CD14-positive monocyte (primary cell): ENCODE measurements at regions not wholly inside any gene's neighbourhood (a gene's known extent, or its start where the extent isn't known, plus 50 kb on each side); places are given as distances from the start of the nearest gene placed in this dataset.

ENCODE experiments used
- DNase-seq, 3 donors: peaks; one replicate each; pipeline ENCODE4 v3.0.0-alpha.2; 2011 to 2022
- H2AFZ ChIP-seq: 2 replicates; pipeline ENCODE4 v1.6.0; 2012; ENCODE audit warnings: mild to moderate bottlenecking, low read depth, low read length, inconsistent platforms; ENCODE audit not compliant: insufficient read depth, poor library complexity, severe bottlenecking
- H3K27ac ChIP-seq, 2 donors: 1 replicate in 1 of 2; 2 replicates in 1 of 2; pipeline ENCODE4 v1.5.1; 2012 to 2013; ENCODE audit warnings: low read length in 2 of 2, control low read depth in 1 of 2, inconsistent platforms in 1 of 2, low read depth in 1 of 2, mild to moderate bottlenecking in 1 of 2
- H3K27me3 ChIP-seq, 2 donors: one replicate each; pipeline versions ENCODE4 v1.6.0 to v1.6.1; 2011 to 2013; ENCODE audit warnings: low read length in 2 of 2; ENCODE audit not compliant: control insufficient read depth in 2 of 2, insufficient read depth in 2 of 2
- H3K36me3 ChIP-seq, 2 donors: replicated peaks in 1 of 2; 1 replicate in 1 of 2; 2 replicates in 1 of 2; pipeline versions ENCODE4 v1.5.1 to v1.6.1; 2012 to 2013; ENCODE audit warnings: low read length in 2 of 2, control low read depth in 1 of 2, inconsistent platforms in 1 of 2, mild to moderate bottlenecking in 1 of 2; ENCODE audit not compliant: insufficient read depth in 2 of 2, control insufficient read depth in 1 of 2
- H3K4me1 ChIP-seq, 2 donors: 1 replicate in 1 of 2; 2 replicates in 1 of 2; pipeline versions ENCODE4 v1.5.1 to v1.6.1; 2012 to 2013; ENCODE audit warnings: low read length in 2 of 2, control low read depth in 1 of 2, inconsistent platforms in 1 of 2, mild to moderate bottlenecking in 1 of 2, moderate library complexity in 1 of 2; ENCODE audit not compliant: insufficient read depth in 2 of 2, control insufficient read depth in 1 of 2
- H3K4me2 ChIP-seq: replicated peaks from 2 replicates; pipeline ENCODE3; 2012; ENCODE audit warnings: low read length, moderate library complexity, mild to moderate bottlenecking; ENCODE audit not compliant: poor library complexity, severe bottlenecking; ENCODE audit errors: extremely low read depth
- H3K4me3 ChIP-seq, 3 experiments: fragments of 200-600 bp in 1 of 3; sonication (generic) in 1 of 3; replicated peaks in 1 of 3; 1 replicate in 2 of 3; 2 replicates in 1 of 3; pipeline ENCODE4 v1.5.1; 2011 to 2013; ENCODE audit warnings: low read length in 3 of 3, mild to moderate bottlenecking in 3 of 3, control low read depth in 2 of 3, low read depth in 2 of 3, inconsistent platforms in 1 of 3, moderate library complexity in 1 of 3
- H3K79me2 ChIP-seq: 2 replicates; pipeline ENCODE4 v1.6.0; 2012; ENCODE audit warnings: mild to moderate bottlenecking, control low read depth, inconsistent platforms, low read length, moderate library complexity; ENCODE audit not compliant: insufficient read depth
- H3K9ac ChIP-seq: 2 replicates; pipeline ENCODE4 v1.6.0; 2017; ENCODE audit warnings: low read length, mild to moderate bottlenecking; ENCODE audit not compliant: insufficient read depth, poor library complexity, severe bottlenecking
- H3K9me3 ChIP-seq, 2 donors: replicated peaks in 1 of 2; 1 replicate in 1 of 2; 2 replicates in 1 of 2; pipeline versions ENCODE4 v1.5.1 to v1.6.1; 2012 to 2013; ENCODE audit warnings: low read length in 2 of 2, control low read depth in 1 of 2; ENCODE audit not compliant: control insufficient read depth in 1 of 2, insufficient read depth in 1 of 2
- H4K20me1 ChIP-seq: 2 replicates; pipeline ENCODE4 v1.6.0; 2012; ENCODE audit warnings: mild to moderate bottlenecking, low read length, control low read depth, moderate library complexity; ENCODE audit not compliant: insufficient read depth
- H3K27ac Mint-ChIP-seq, 7 donors: one replicate each; pipeline ENCODE4 v1.8.0; 2020; ENCODE audit warnings: mild to moderate bottlenecking in 7 of 7, mixed read lengths in 7 of 7, moderate library complexity in 6 of 7, inconsistent platforms in 2 of 7
- H3K27me3 Mint-ChIP-seq, 3 donors: one replicate each; pipeline ENCODE4 v1.8.0; 2021 to 2022; ENCODE audit warnings: low read depth in 3 of 3, mild to moderate bottlenecking in 3 of 3, mixed read lengths in 3 of 3, moderate library complexity in 3 of 3, inconsistent platforms in 1 of 3
- H3K36me3 Mint-ChIP-seq, 2 donors: one replicate each; pipeline ENCODE4 v1.8.0; 2020; ENCODE audit warnings: mixed read lengths in 2 of 2, inconsistent platforms in 1 of 2, mild to moderate bottlenecking in 1 of 2
- H3K4me1 Mint-ChIP-seq: one replicate; pipeline ENCODE4 v1.8.0; 2020; ENCODE audit warnings: mild to moderate bottlenecking, mixed read lengths
- H3K4me3 Mint-ChIP-seq, 2 donors: one replicate each; pipeline ENCODE4 v1.8.0; 2020; ENCODE audit warnings: mild to moderate bottlenecking in 2 of 2, mixed read lengths in 2 of 2, moderate library complexity in 1 of 2
- H3K9me3 Mint-ChIP-seq, 7 donors: one replicate each; pipeline ENCODE4 v1.8.0; 2020 to 2022; ENCODE audit warnings: mixed read lengths in 7 of 7, mild to moderate bottlenecking in 6 of 7, moderate library complexity in 6 of 7, inconsistent platforms in 2 of 7
- CTCF ChIP-seq: fragments of 200-600 bp; IDR thresholded peaks from one replicate; pipeline ENCODE4 v1.8.0; 2022; ENCODE audit warnings: antibody characterized with exemption, mild to moderate bottlenecking
- WGBS: methylation state at CpG from one replicate; pipeline ENCODE4 v1.1.5; 2013; ENCODE audit warnings: missing lambda C conversion rate; ENCODE audit not compliant: insufficient coverage; 5-methylcytosine and 5-hydroxymethylcytosine counted together
- intact Hi-C, 2 donors: fragments of 100-400 bp; cut with micrococcal nuclease; formaldehyde crosslinking; loops; one replicate each; pipeline versions ENCODE4 v1.15.0 to v1.15.1; 2023

DNA sequence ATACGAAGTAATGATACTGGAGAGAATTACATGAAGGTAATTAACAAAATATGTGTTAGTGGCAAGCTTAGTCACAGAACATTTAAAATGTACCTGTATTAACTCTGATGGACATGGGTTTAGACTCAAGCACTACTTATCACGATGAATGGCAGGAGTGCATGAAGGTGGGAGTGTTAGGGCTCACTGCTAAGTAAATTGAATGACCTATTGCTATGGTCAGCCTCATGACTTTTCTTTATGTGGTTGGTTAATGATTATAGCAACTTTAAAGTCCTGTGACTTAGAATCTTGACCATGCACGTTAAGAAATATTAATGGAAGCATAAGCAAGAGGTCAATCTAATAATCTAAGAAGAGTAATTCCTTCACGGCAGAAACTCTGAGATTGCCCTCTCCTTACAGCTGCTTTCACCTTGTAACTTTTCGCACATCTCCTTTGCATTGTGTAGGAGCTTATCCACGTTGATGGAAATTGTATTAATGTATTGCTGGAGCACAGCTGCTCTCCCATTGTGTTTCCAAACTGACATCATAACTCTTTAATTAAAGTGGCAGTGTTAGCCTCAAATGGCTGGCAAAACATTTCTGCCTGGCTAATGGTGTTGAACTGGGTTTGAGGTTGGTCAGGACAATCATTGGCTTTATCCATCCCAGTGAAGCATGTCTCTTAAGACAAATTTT, 114.5 kb downstream of the RXFP2 start:
- peaks cover 3 to 13% of the 10 kb centered on the region in 2 donors for H3K4me1 ChIP-seq
- 100% methylated on average over 1 of the region's 6 CpGs for WGBS
- Mint-ChIP-seq H3K9me3 (peaks cover 0 to 2% (median 0%) of the 10 kb centered on the region in 7 donors), H3K36me3 (peaks cover 19 to 38% of the 10 kb centered on the region in 2 donors), H3K27ac (no peak overlapping the region), H3K4me1 (peaks cover 21% of the 10 kb centered on the region), H3K4me3 (no peak overlapping the region), H3K27me3 (no peaks in the 10 kb centered on the region)
- no peak overlapping the region for H3K4me3 ChIP-seq
- no peak for DNase-seq
- H3K27me3 ChIP-seq = no peaks in the 10 kb centered on the region
- no peak overlapping the region for H3K9ac ChIP-seq
- intact Hi-C loops = no loop called here
- H4K20me1 ChIP-seq = peaks cover 34% of the 10 kb centered on the region
- peaks cover 67% of the 10 kb centered on the region for H3K79me2 ChIP-seq
- H3K4me2 ChIP-seq = no peak overlapping the region
- H3K36me3 ChIP-seq = no peaks in the 10 kb centered on the region
- H2AFZ ChIP-seq = no peak overlapping the region
- H3K27ac ChIP-seq = no peak overlapping the region
- TF ChIP-seq CTCF = no peak
- H3K9me3 ChIP-seq = no peaks in the 10 kb centered on the region

GRCh38 chr13:31859571-31859970, 120.2 kb downstream of the RXFP2 start:
- H2AFZ ChIP-seq = no peak overlapping the region

More at GRCh38 chr13:31859571-31859970, 120.2 kb downstream of the RXFP2 start:
- Histone ChIP-seq H3K4me2 (no peak overlapping the region), H3K9me3 (no peaks in the 10 kb centered on the region), H3K36me3 (no peaks in the 10 kb centered on the region), H3K4me1 (peaks cover 12 to 16% of the 10 kb centered on the region in 2 donors), H3K27ac (no peak overlapping the region), H4K20me1 (peaks cover 23% of the 10 kb centered on the region), H3K9ac (no peak overlapping the region), H3K27me3 (no peaks in the 10 kb centered on the region), H3K4me3 (no peak overlapping the region), H3K79me2 (peaks cover 44% of the 10 kb centered on the region)
- no peak for TF ChIP-seq CTCF
- Mint-ChIP-seq H3K27me3 (no peaks in the 10 kb centered on the region), H3K27ac (no peak overlapping the region), H3K36me3 (peaks cover 23 to 26% of the 10 kb centered on the region in 2 donors), H3K4me3 (no peak overlapping the region), H3K4me1 (peaks cover 25% of the 10 kb centered on the region), H3K9me3 (peaks cover 0 to 2% (median 0%) of the 10 kb centered on the region in 7 donors)
- WGBS = no CpG with 5 or more reads among the region's 5 CpGs
- no peak for DNase-seq
- intact Hi-C loops = no loop called here
